Liver (tissue), 8 donors: ENCODE measurements at regions not wholly inside any gene's neighbourhood (a gene's known extent, or its start where the extent isn't known, plus 50 kb on each side); places are given as distances from the start of the nearest gene placed in this dataset.

Experiments
- DNase-seq: peaks from one replicate; pipeline ENCODE4 v3.0.0-alpha.2; 2017; ENCODE audit warnings: low spot score
- H3K27ac ChIP-seq, 2 donors: one replicate each; pipeline ENCODE4 v1.7.0; 2013; ENCODE audit warnings: inconsistent platforms in 2 of 2, low read length in 2 of 2, control low read depth in 1 of 2, low read depth in 1 of 2, mild to moderate bottlenecking in 1 of 2
- H3K27me3 ChIP-seq, 4 donors: one replicate each; pipeline versions ENCODE4 v1.6.1 to v1.7.0; 2013; ENCODE audit warnings: low read length in 3 of 4, inconsistent platforms in 1 of 4, mild to moderate bottlenecking in 1 of 4, moderate library complexity in 1 of 4; ENCODE audit not compliant: control insufficient read depth in 4 of 4, insufficient read depth in 4 of 4
- H3K36me3 ChIP-seq, 4 donors: one replicate each; pipeline versions ENCODE4 v1.6.1 to v1.7.0; 2013; ENCODE audit warnings: low read length in 3 of 4, mild to moderate bottlenecking in 3 of 4, low read depth in 1 of 4, moderate library complexity in 1 of 4; ENCODE audit not compliant: control insufficient read depth in 4 of 4, insufficient read depth in 3 of 4
- H3K4me1 ChIP-seq, 4 donors: one replicate each; pipeline versions ENCODE4 v1.6.1 to v1.7.0; 2013; ENCODE audit warnings: low read length in 3 of 4, mild to moderate bottlenecking in 3 of 4, moderate library complexity in 1 of 4; ENCODE audit not compliant: control insufficient read depth in 4 of 4, insufficient read depth in 4 of 4
- H3K4me3 ChIP-seq, 3 donors: one replicate each; pipeline versions ENCODE4 v1.6.1 to v1.7.0; 2013; ENCODE audit warnings: low read length in 3 of 3, control low read depth in 1 of 3, low read depth in 1 of 3, mild to moderate bottlenecking in 1 of 3
- H3K9ac ChIP-seq, 2 donors: one replicate each; pipeline ENCODE4 v1.7.0; 2013; ENCODE audit warnings: low read length in 2 of 2, mild to moderate bottlenecking in 2 of 2, moderate library complexity in 2 of 2, control low read depth in 1 of 2, low read depth in 1 of 2
- H3K9me3 ChIP-seq, 4 donors: one replicate each; pipeline versions ENCODE4 v1.6.1 to v1.7.0; 2013; ENCODE audit warnings: low read length in 3 of 4; ENCODE audit not compliant: control insufficient read depth in 4 of 4
- EGR1 ChIP-seq, 2 donors: IDR thresholded peaks; 2 replicates each; pipeline ENCODE4 v1.6.1; 2016 to 2018; ENCODE audit warnings: antibody characterized with exemption in 2 of 2, low read depth in 2 of 2
- FOXA1 ChIP-seq: IDR thresholded peaks from 2 replicates; pipeline ENCODE4 v1.6.1; 2016; ENCODE audit warnings: antibody characterized with exemption
- FOXA2 ChIP-seq: IDR thresholded peaks from 2 replicates; pipeline ENCODE4 v1.6.1; 2016; ENCODE audit warnings: antibody characterized with exemption
- GABPA ChIP-seq, 2 donors: IDR thresholded peaks in 1 of 2; conservative IDR thresholded peaks in 1 of 2; 2 replicates each; pipeline ENCODE4 v1.6.1; 2016; ENCODE audit warnings: antibody characterized with exemption in 2 of 2, mild to moderate bottlenecking in 1 of 2, moderate library complexity in 1 of 2
- HNF4A ChIP-seq, 2 donors: conservative IDR thresholded peaks; 2 replicates each; pipeline ENCODE4 v1.6.1; 2016; ENCODE audit warnings: antibody characterized with exemption in 2 of 2, mild to moderate bottlenecking in 2 of 2
- HNF4G ChIP-seq: IDR thresholded peaks from 2 replicates; pipeline ENCODE4 v1.6.1; 2016; ENCODE audit warnings: antibody characterized with exemption
- JUND ChIP-seq, 2 donors: IDR thresholded peaks; 2 replicates each; pipeline ENCODE4 v1.6.1; 2016; ENCODE audit warnings: antibody characterized with exemption in 2 of 2
- NR2F2 ChIP-seq: IDR thresholded peaks from 2 replicates; pipeline ENCODE4 v1.6.1; 2016; ENCODE audit warnings: antibody characterized with exemption
- RAD21 ChIP-seq, 2 donors: IDR thresholded peaks; 2 replicates each; pipeline ENCODE4 v1.6.1; 2016; ENCODE audit warnings: antibody characterized with exemption in 2 of 2, mild to moderate bottlenecking in 2 of 2
- RXRA ChIP-seq, 2 donors: IDR thresholded peaks; 2 replicates each; pipeline ENCODE4 v1.6.1; 2017 to 2018; ENCODE audit warnings: antibody characterized with exemption in 2 of 2, mild to moderate bottlenecking in 1 of 2
- SP1 ChIP-seq: IDR thresholded peaks from 2 replicates; pipeline ENCODE4 v1.6.1; 2018; ENCODE audit warnings: antibody characterized with exemption, mild to moderate bottlenecking
- TAF1 ChIP-seq: conservative IDR thresholded peaks from 2 replicates; pipeline ENCODE4 v1.6.1; 2016; ENCODE audit warnings: antibody characterized with exemption, mild to moderate bottlenecking
- YY1 ChIP-seq: IDR thresholded peaks from 2 replicates; pipeline ENCODE4 v1.6.1; 2016; ENCODE audit warnings: antibody characterized with exemption, mild to moderate bottlenecking
- WGBS: extraction: QIAGEN DNeasy Blood & Tissue Kit; methylation state at CpG from one replicate; pipeline ENCODE4 v1.1.7; 2013; 5-methylcytosine and 5-hydroxymethylcytosine counted together
- TF ChIP-seq, protein P1 (sequence below): IDR thresholded peaks from 2 replicates; pipeline ENCODE4 v1.6.1; 2016; ENCODE audit warnings: antibody characterized with exemption
- TF ChIP-seq, protein P2 (sequence below): IDR thresholded peaks from 2 replicates; pipeline ENCODE4 v1.6.1; 2016; ENCODE audit warnings: antibody characterized with exemption
- TF ChIP-seq, protein P3 (sequence below): IDR thresholded peaks from 2 replicates; pipeline ENCODE4 v1.6.1; 2016; ENCODE audit warnings: antibody characterized with exemption, mild to moderate bottlenecking
- TF ChIP-seq, protein P4 (sequence below): fragments of 150-350 bp; IDR thresholded peaks from 2 replicates; pipeline ENCODE4 v1.5.1; 2017; ENCODE audit warnings: improper control_type of control experiment, low read depth, low read length; ENCODE audit not compliant: missing input control
- TF ChIP-seq, protein P5 (sequence below): IDR thresholded peaks from 2 replicates; pipeline ENCODE4 v1.6.1; 2016; ENCODE audit warnings: antibody characterized with exemption
- donor health status: healthy.
- donor health status: healthy.
- donor health status: healthy.
- donor health status: healthy.
- donor health status: healthy.

DNA sequence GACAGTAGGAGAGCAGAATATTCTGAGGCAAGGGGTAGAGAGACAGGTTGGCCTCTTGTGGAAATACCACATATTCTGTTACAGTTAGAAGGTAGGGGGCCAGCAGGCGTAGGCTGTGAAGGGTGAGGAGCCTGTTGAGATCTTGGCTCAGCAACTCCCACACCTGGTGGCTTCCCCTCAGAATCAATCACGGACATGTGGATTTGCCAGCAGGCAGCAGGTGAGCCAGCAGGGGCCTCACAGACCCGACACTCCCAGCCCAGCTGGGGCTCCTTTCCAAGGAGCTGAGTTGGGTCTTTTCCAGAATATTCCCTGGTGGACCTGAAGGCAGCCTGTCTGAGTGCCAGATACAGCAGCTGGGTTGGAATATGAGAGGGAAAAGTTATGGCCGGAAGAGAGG, 150.0 kb upstream of the CRY1 start:
- WGBS = 58% methylated on average over 4 of the region's 4 CpGs
- H3K27me3 ChIP-seq = peaks cover 0 to 4% (median 0%) of the 10 kb centered on the region in 4 donors
- no peaks in the 10 kb centered on the region for H3K4me1 ChIP-seq
- no peaks in the 10 kb centered on the region for H3K36me3 ChIP-seq
- no peak overlapping the region for H3K4me3 ChIP-seq
- no peak overlapping the region for H3K27ac ChIP-seq
- H3K9me3 ChIP-seq = no peaks in the 10 kb centered on the region
- TF ChIP-seq, protein P1, sequence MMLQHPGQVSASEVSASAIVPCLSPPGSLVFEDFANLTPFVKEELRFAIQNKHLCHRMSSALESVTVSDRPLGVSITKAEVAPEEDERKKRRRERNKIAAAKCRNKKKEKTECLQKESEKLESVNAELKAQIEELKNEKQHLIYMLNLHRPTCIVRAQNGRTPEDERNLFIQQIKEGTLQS = no peak
- TF ChIP-seq SP1 = no peak
- TF ChIP-seq EGR1 (IDR thresholded peaks at IDR 0.05; ENCODE audit: low read depth in 2 of 2) = no peak
- no peak for TF ChIP-seq RXRA (IDR thresholded peaks at IDR 0.05)
- TF ChIP-seq, protein P2, sequence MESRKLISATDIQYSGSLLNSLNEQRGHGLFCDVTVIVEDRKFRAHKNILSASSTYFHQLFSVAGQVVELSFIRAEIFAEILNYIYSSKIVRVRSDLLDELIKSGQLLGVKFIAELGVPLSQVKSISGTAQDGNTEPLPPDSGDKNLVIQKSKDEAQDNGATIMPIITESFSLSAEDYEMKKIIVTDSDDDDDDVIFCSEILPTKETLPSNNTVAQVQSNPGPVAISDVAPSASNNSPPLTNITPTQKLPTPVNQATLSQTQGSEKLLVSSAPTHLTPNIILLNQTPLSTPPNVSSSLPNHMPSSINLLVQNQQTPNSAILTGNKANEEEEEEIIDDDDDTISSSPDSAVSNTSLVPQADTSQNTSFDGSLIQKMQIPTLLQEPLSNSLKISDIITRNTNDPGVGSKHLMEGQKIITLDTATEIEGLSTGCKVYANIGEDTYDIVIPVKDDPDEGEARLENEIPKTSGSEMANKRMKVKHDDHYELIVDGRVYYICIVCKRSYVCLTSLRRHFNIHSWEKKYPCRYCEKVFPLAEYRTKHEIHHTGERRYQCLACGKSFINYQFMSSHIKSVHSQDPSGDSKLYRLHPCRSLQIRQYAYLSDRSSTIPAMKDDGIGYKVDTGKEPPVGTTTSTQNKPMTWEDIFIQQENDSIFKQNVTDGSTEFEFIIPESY = no peak
- TF ChIP-seq HNF4A (conservative IDR thresholded peaks at IDR 0.05) = no peak
- TF ChIP-seq, protein P3, sequence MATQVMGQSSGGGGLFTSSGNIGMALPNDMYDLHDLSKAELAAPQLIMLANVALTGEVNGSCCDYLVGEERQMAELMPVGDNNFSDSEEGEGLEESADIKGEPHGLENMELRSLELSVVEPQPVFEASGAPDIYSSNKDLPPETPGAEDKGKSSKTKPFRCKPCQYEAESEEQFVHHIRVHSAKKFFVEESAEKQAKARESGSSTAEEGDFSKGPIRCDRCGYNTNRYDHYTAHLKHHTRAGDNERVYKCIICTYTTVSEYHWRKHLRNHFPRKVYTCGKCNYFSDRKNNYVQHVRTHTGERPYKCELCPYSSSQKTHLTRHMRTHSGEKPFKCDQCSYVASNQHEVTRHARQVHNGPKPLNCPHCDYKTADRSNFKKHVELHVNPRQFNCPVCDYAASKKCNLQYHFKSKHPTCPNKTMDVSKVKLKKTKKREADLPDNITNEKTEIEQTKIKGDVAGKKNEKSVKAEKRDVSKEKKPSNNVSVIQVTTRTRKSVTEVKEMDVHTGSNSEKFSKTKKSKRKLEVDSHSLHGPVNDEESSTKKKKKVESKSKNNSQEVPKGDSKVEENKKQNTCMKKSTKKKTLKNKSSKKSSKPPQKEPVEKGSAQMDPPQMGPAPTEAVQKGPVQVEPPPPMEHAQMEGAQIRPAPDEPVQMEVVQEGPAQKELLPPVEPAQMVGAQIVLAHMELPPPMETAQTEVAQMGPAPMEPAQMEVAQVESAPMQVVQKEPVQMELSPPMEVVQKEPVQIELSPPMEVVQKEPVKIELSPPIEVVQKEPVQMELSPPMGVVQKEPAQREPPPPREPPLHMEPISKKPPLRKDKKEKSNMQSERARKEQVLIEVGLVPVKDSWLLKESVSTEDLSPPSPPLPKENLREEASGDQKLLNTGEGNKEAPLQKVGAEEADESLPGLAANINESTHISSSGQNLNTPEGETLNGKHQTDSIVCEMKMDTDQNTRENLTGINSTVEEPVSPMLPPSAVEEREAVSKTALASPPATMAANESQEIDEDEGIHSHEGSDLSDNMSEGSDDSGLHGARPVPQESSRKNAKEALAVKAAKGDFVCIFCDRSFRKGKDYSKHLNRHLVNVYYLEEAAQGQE = no peak
- TF ChIP-seq, protein P4, sequence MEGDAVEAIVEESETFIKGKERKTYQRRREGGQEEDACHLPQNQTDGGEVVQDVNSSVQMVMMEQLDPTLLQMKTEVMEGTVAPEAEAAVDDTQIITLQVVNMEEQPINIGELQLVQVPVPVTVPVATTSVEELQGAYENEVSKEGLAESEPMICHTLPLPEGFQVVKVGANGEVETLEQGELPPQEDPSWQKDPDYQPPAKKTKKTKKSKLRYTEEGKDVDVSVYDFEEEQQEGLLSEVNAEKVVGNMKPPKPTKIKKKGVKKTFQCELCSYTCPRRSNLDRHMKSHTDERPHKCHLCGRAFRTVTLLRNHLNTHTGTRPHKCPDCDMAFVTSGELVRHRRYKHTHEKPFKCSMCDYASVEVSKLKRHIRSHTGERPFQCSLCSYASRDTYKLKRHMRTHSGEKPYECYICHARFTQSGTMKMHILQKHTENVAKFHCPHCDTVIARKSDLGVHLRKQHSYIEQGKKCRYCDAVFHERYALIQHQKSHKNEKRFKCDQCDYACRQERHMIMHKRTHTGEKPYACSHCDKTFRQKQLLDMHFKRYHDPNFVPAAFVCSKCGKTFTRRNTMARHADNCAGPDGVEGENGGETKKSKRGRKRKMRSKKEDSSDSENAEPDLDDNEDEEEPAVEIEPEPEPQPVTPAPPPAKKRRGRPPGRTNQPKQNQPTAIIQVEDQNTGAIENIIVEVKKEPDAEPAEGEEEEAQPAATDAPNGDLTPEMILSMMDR = no peak
- TF ChIP-seq FOXA1 = no peak
- TF ChIP-seq NR2F2 = no peak
- TF ChIP-seq GABPA (IDR thresholded peaks at IDR 0.05 in 1 of 2, conservative IDR thresholded peaks at IDR 0.05 in 1 of 2) = no peak
- no peak for TF ChIP-seq YY1
- no peak for TF ChIP-seq JUND (IDR thresholded peaks at IDR 0.05)
- TF ChIP-seq FOXA2 = no peak
- TF ChIP-seq, protein P5, sequence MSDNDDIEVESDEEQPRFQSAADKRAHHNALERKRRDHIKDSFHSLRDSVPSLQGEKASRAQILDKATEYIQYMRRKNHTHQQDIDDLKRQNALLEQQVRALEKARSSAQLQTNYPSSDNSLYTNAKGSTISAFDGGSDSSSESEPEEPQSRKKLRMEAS = no peak
- TF ChIP-seq RAD21 (IDR thresholded peaks at IDR 0.05) = no peak
- no peak for TF ChIP-seq HNF4G
- no peak overlapping the region for H3K9ac ChIP-seq
- DNase-seq = no peak

DNA sequence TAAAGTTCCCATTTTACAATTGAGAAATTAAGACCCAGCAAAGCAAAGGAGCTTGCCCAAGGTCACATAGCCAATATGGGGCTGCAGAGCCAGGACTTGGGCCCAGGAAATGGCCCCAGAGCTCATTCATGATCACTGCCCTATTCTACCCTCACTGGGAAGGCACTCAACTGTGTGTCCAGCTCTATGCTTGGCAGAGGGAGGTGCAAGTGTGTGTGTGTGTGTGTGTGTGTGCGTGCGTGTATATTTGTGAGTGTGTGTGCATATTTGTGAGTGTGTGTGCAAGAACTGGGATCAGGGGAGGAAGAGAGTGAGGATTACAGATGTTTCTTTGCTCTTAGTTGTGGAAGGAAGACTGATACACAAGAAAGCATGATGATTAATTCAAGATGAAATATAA, 151.2 kb upstream of the CRY1 start:
- no peaks in the 10 kb centered on the region for H3K36me3 ChIP-seq
- no peaks in the 10 kb centered on the region for H3K4me1 ChIP-seq
- DNase-seq = no peak
- WGBS = 88% methylated on average over 2 of the region's 2 CpGs
- H3K9me3 ChIP-seq = no peaks in the 10 kb centered on the region
- H3K9ac ChIP-seq = no peak overlapping the region
- peaks cover 0 to 4% (median 0%) of the 10 kb centered on the region in 4 donors for H3K27me3 ChIP-seq
- H3K4me3 ChIP-seq = no peak overlapping the region
- no peak overlapping the region for H3K27ac ChIP-seq
- TF ChIP-seq RXRA (IDR thresholded peaks at IDR 0.05) (no peak), RAD21 (IDR thresholded peaks at IDR 0.05) (no peak), HNF4A (conservative IDR thresholded peaks at IDR 0.05) (no peak), YY1 (no peak), JUND (IDR thresholded peaks at IDR 0.05) (no peak), EGR1 (IDR thresholded peaks at IDR 0.05; ENCODE audit: low read depth in 2 of 2) (no peak), NR2F2 (no peak), TAF1 (no peak), SP1 (no peak), GABPA (IDR thresholded peaks at IDR 0.05 in 1 of 2, conservative IDR thresholded peaks at IDR 0.05 in 1 of 2) (no peak), FOXA1 (no peak), HNF4G (no peak), FOXA2 (no peak)
- TF ChIP-seq, protein P5 = no peak
- TF ChIP-seq, protein P1 = no peak
- TF ChIP-seq, protein P4 = no peak
